ACC112 (cell line): ENCODE measurements at regions not wholly inside any gene's neighbourhood (a gene's known extent, or its start where the extent isn't known, plus 50 kb on each side); places are given as distances from the start of the nearest gene placed in this dataset.
"Not testable (repeated sequence)": the region's sequence is repeated elsewhere in the genome, so short reads cannot be mapped to it uniquely, and the experiment has no call there.

Source experiments
- H2AFZ ChIP-seq: fragments of 200-600 bp; sonication (generic); one replicate; pipeline ENCODE4 v1.6.0; 2017; ENCODE audit warnings: antibody characterized with exemption, low read length; ENCODE audit not compliant: unreplicated experiment
- H3K27ac ChIP-seq: fragments of 200-600 bp; sonication (generic); 2 replicates; pipeline ENCODE4 v1.5.1; 2014; ENCODE audit warnings: low read depth, mild to moderate bottlenecking, antibody characterized with exemption, low read length, moderate library complexity
- H3K27me3 ChIP-seq: fragments of 200-600 bp; sonication (generic); 2 replicates; pipeline ENCODE4 v1.6.1; 2014; ENCODE audit warnings: mild to moderate bottlenecking, antibody characterized with exemption, low read length, moderate library complexity, mixed read lengths; ENCODE audit not compliant: insufficient read depth
- H3K36me3 ChIP-seq: fragments of 200-600 bp; sonication (generic); 2 replicates; pipeline ENCODE4 v1.6.1; 2016; ENCODE audit warnings: mild to moderate bottlenecking, antibody characterized with exemption, low read length, moderate library complexity, mixed read lengths; ENCODE audit not compliant: insufficient read depth
- H3K4me1 ChIP-seq: fragments of 200-600 bp; sonication (generic); one replicate; pipeline ENCODE4 v1.6.1; 2016; ENCODE audit warnings: low read length, mixed read lengths; ENCODE audit not compliant: insufficient read depth, unreplicated experiment, control insufficient read depth
- H3K4me3 ChIP-seq: fragments of 200-600 bp; sonication (generic); 2 replicates; pipeline ENCODE4 v1.5.1; 2014; ENCODE audit warnings: mild to moderate bottlenecking, low read depth, low read length
- H3K79me2 ChIP-seq: fragments of 200-600 bp; sonication (generic); one replicate; pipeline ENCODE4 v1.6.0; 2016; ENCODE audit warnings: low read length; ENCODE audit not compliant: control insufficient read depth, unreplicated experiment, insufficient read depth

- Histone ChIP-seq H3K4me3 (no peak overlapping the region), H3K79me2 (no peaks in the 10 kb centered on the region), H2AFZ (no peak overlapping the region), H3K36me3 (no peaks in the 10 kb centered on the region), H3K27ac (no peak overlapping the region), H3K27me3 (no peaks in the 10 kb centered on the region), H3K4me1 (peaks cover 17% of the 10 kb centered on the region)
Measured at GRCh38 chr1:232153652-232154051, 476.3 kb downstream of the SIPA1L2 start.

DNA sequence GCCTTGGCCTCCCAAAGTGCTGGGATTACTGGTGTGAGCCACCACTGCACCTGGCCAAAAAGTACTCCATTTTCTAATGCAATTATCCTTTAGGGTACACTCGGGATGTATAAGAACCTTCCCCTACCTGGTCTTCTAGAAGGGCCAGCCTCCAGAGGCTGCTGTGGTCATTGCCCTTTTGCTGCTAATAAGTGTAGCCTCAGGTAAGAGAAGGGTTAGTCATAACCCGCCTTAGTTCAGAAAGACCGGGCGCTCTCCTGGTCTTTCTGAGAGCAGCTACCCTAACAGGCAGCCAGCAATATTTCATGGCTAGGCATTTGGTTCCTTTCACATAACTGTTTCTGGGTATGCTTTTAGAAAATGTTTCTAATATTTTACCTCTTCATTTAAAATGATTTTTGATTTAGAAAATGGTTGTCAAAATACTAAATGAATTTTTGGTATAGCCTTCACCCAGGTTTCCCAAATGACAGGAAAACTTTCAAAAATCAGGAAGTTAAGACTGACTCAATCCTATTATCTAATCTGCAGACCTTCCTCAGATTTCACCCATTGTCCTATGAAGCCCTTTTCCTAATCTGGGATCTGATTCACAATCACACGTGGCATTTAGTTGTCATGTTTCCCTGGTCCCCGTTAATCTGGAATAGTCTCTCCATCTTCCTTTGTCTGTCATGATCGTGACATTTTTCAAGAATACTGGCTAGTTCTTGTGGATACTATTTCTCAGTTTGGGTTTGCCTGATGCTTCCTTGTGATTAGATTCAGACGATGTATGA, 479.0 kb downstream of the SIPA1L2 start:
- Histone ChIP-seq H3K27ac (no peak overlapping the region), H2AFZ (no peak overlapping the region), H3K4me1 (peaks cover 19% of the 10 kb centered on the region)

GRCh38 chr1:232149287-232150201, 480.4 kb downstream of the SIPA1L2 start:
- Histone ChIP-seq H2AFZ (peak overlapping the region; percentile 19), H3K36me3 (no peaks in the 10 kb centered on the region), H3K27ac (peak overlapping the region; percentile 82)

More for the DNA sequence above, 479.0 kb downstream of the SIPA1L2 start:
- H3K79me2 ChIP-seq: no peaks in the 10 kb centered on the region
- H3K27me3 ChIP-seq: no peaks in the 10 kb centered on the region
- H3K36me3 ChIP-seq: no peaks in the 10 kb centered on the region
- no peak overlapping the region for H3K4me3 ChIP-seq

GRCh38 chr1:232147215-232147614, 482.7 kb downstream of the SIPA1L2 start:
- H3K27ac ChIP-seq: no peak overlapping the region
- no peaks in the 10 kb centered on the region for H3K27me3 ChIP-seq
- no peaks in the 10 kb centered on the region for H3K79me2 ChIP-seq
- H2AFZ ChIP-seq: no peak overlapping the region
- no peaks in the 10 kb centered on the region for H3K36me3 ChIP-seq
- H3K4me3 ChIP-seq: no peak overlapping the region
- H3K4me1 ChIP-seq: peaks cover 35% of the 10 kb centered on the region

More at GRCh38 chr1:232149287-232150201, 480.4 kb downstream of the SIPA1L2 start:
- Histone ChIP-seq H3K4me1 (peaks cover 19% of the 10 kb centered on the region), H3K27me3 (no peaks in the 10 kb centered on the region), H3K4me3 (peak overlapping the region; percentile 31), H3K79me2 (no peaks in the 10 kb centered on the region)

DNA sequence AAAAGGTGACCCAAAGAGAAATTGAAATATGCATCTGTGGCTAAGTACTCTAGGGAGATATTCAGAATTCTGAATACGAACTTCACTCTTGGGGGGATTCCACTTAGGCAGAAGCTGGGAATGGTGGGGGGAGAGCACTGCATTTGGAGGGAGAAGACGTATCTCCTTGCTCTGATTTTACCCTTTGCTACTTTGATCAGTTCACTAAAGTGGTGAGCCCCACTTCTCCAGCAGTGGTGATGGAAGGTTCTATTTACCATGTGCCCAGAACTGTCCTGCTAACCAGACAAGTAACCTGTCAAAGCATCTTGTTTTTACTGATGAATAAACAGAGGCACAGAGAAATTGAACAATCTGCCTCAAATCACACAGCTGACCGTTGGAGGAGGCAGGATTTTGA, 483.4 kb downstream of the SIPA1L2 start:
- H3K4me1 ChIP-seq: peaks cover 40% of the 10 kb centered on the region

GRCh38 chr1:232145768-232146167, 484.2 kb downstream of the SIPA1L2 start:
- Histone ChIP-seq H2AFZ (no peak overlapping the region), H3K4me1 (peaks cover 42% of the 10 kb centered on the region), H3K27me3 (no peaks in the 10 kb centered on the region), H3K79me2 (no peaks in the 10 kb centered on the region), H3K36me3 (no peaks in the 10 kb centered on the region), H3K4me3 (no peak overlapping the region), H3K27ac (no peak overlapping the region)

More for the DNA sequence above, 483.4 kb downstream of the SIPA1L2 start:
- H3K27ac ChIP-seq: no peak overlapping the region
- no peaks in the 10 kb centered on the region for H3K36me3 ChIP-seq
- no peaks in the 10 kb centered on the region for H3K27me3 ChIP-seq
- no peaks in the 10 kb centered on the region for H3K79me2 ChIP-seq
- H2AFZ ChIP-seq: no peak overlapping the region
- no peak overlapping the region for H3K4me3 ChIP-seq

DNA sequence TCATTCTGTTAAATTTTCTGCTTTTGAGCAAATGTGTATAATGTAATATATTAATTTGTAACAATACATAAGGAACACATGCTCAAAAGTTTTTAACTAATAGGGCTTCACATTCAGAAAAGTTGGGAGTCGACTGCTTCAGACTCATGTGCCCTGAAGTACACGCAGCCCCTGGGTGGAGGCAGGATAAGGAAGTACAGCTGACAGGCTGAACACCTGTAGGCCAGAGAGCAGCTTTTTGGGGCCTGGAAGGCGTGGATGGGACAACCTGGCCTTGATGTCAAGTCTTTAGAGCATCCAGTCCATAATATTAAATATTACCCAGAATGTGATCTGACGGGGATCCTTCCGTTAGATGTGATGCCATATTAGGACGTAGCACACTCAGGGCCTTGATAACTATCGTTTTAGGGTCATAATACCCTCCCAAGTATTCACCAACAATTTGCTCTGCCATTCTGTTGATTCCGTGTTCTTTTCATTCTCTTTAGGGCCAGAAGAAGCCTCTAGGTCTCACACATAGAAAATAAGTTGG, 485.2 kb downstream of the SIPA1L2 start:
- no peaks in the 10 kb centered on the region for H3K27me3 ChIP-seq
- no peak overlapping the region for H3K4me3 ChIP-seq
- no peaks in the 10 kb centered on the region for H3K79me2 ChIP-seq
- no peaks in the 10 kb centered on the region for H3K36me3 ChIP-seq
- H2AFZ ChIP-seq: no peak overlapping the region
- peaks cover 36% of the 10 kb centered on the region for H3K4me1 ChIP-seq
- no peak overlapping the region for H3K27ac ChIP-seq

DNA sequence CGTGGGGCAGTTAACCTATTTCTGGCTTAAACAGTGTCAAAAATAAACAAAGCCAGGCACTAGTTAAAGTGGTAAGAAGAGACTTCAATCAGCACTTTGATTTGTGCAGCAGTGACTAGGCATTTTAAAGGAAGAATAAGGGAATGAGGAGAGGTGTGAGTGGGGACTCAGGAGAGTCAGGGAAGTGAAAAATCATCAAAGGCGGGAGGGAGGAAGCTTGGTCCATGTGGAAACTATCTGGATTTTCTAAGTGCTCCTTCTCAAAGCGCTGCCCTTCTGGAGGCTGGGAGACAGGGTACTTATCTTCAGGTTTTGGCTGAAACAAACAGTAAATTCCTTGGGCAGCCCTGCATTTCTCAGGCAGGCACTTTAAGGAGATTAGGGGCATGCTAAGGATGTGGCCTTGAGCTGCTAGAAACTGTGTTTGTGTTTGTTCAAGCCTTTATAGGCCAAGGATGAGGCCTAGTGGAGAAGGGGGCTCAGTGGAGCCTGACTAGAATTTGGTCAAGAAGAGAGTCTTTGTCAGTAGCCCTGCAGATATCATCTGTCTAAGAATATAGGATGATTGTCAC, 486.5 kb downstream of the SIPA1L2 start:
- Histone ChIP-seq H3K27ac (peak overlapping the region; percentile 90), H3K36me3 (no peaks in the 10 kb centered on the region), H3K4me1 (peaks cover 24% of the 10 kb centered on the region), H3K4me3 (no peak overlapping the region), H3K79me2 (no peaks in the 10 kb centered on the region), H2AFZ (peak overlapping the region; percentile 79), H3K27me3 (no peaks in the 10 kb centered on the region)

DNA sequence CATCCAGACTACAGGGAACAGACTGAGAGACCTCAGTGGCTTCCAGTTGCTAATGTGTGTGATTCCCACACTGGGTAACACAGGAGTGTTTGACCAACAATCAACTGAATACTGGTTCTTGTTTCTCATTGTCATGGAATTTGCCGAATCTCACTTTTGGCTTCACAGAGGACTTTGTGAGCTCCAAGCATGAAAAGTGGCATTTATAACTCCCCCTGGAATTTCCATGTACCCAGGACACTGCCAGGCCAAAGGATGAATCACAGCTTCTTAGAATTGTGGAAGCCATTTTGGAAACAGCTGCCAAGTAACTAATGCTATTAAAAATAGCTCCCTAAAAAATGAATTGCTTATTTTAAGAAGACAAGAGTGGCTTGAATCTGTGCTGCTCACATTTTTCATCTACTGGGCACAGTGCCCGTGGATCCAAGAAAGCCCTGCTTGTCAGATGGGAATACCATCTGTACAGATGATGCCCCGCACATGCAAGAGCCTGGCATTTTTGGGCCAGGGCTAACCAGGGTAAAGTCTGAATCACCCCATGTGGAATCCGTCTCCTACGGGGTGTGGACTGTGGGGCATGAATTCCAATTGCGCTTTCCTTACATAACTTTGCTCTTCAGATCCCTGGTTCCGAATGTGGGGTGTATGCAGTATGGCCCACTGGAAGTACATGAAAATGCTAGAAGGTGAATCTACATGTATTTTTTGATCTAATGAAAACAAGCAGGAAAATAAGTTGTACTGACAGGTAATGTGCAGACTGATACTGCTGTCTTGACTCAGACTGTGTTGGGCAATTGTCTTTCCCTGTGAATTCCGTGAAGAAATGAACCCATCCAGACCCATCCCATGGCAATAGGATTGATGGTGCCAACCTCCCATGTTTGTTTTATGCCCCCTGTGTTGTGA, 487.3 kb downstream of the SIPA1L2 start:
- Histone ChIP-seq H3K79me2 (no peaks in the 10 kb centered on the region), H3K4me1 (peaks cover 24% of the 10 kb centered on the region), H3K27ac (peak overlapping the region; percentile 90), H3K4me3 (peak overlapping the region; percentile 35; the same call in 1 of the 2 replicates), H2AFZ (peak overlapping the region; percentile 79), H3K27me3 (no peaks in the 10 kb centered on the region), H3K36me3 (no peaks in the 10 kb centered on the region)

- not testable (repeated sequence) for H3K4me3 ChIP-seq, H3K27ac ChIP-seq, H3K79me2 ChIP-seq, H3K27me3 ChIP-seq, H3K36me3 ChIP-seq, H2AFZ ChIP-seq
- H3K4me1 ChIP-seq: peaks cover 24% of the 10 kb centered on the region
Measured at GRCh38 chr1:232141167-232141448, 488.8 kb downstream of the SIPA1L2 start.
